ENCODE measurements at regions not wholly inside any gene's neighbourhood (a gene's known extent, or its start where the extent isn't known, plus 50 kb on each side); places are given as distances from the start of the nearest gene placed in this dataset.

GRCh38 chr2:210862283-210863065 is 306.1 kb downstream of the CPS1 start:
- TF ChIP-seq POLR2A (IDR thresholded peaks at IDR 0.05; ENCODE audit: extremely low read depth, insufficient read length) (no peak), CTCF (IDR thresholded peaks at IDR 0.05; ENCODE audit: low read depth, low read length) (no peak)

All from NB4 (cell line).